Right cardiac atrium (tissue), 5 donors: ENCODE measurements at regions not wholly inside any gene's neighbourhood (a gene's known extent, or its start where the extent isn't known, plus 50 kb on each side); places are given as distances from the start of the nearest gene placed in this dataset.

Experiments used
- ATAC-seq, 2 donors: fragments of 200-7000 bp; cut with Tn5 transposase; one replicate each; pipeline versions ENCODE4 v1.8.0 to v1.9.1; 2020; ENCODE audit warnings: moderate library complexity in 2 of 2, mild to moderate bottlenecking in 1 of 2
- DNase-seq, 3 donors: peaks; one replicate each; pipeline ENCODE4 v3.0.0-alpha.2; 2020
- H3K27ac ChIP-seq: one replicate; pipeline ENCODE4 v1.5.1; 2013; ENCODE audit warnings: mild to moderate bottlenecking, low read length, control low read depth, moderate library complexity
- H3K27me3 ChIP-seq: one replicate; pipeline ENCODE4 v1.6.1; 2013; ENCODE audit not compliant: control insufficient read depth, insufficient read depth
- H3K4me1 ChIP-seq: one replicate; pipeline ENCODE4 v1.6.1; 2013; ENCODE audit warnings: low read length; ENCODE audit not compliant: control insufficient read depth, insufficient read depth
- H3K4me3 ChIP-seq: one replicate; pipeline ENCODE4 v1.5.1; 2013; ENCODE audit warnings: low read length, control low read depth
- H3K9me3 ChIP-seq: one replicate; pipeline ENCODE4 v1.6.1; 2013; ENCODE audit warnings: low read length; ENCODE audit not compliant: control insufficient read depth
- WGBS: extraction: QIAGEN DNeasy Blood & Tissue Kit; methylation state at CpG from one replicate; pipeline ENCODE4 v1.1.7; 2013; 5-methylcytosine and 5-hydroxymethylcytosine counted together
- intact Hi-C, 4 donors: fragments of 100-400 bp; cut with DNase I; formaldehyde crosslinking; loops; one replicate each; pipeline versions ENCODE4 v1.11.0 to v1.14.0; 2022 to 2023
- donor health status: healthy with polysubstance abuse.
- donor health status: DM: no; HTN: yes; CAD: no.
- donor health status: DM: no; HTN: no; CAD: no.
- donor health status: DM: no; HTN: yes; CAD: no; lungs with severe emphysema.
- donor health status: DM: yes; HTN: yes; CAD: no.

DNA sequence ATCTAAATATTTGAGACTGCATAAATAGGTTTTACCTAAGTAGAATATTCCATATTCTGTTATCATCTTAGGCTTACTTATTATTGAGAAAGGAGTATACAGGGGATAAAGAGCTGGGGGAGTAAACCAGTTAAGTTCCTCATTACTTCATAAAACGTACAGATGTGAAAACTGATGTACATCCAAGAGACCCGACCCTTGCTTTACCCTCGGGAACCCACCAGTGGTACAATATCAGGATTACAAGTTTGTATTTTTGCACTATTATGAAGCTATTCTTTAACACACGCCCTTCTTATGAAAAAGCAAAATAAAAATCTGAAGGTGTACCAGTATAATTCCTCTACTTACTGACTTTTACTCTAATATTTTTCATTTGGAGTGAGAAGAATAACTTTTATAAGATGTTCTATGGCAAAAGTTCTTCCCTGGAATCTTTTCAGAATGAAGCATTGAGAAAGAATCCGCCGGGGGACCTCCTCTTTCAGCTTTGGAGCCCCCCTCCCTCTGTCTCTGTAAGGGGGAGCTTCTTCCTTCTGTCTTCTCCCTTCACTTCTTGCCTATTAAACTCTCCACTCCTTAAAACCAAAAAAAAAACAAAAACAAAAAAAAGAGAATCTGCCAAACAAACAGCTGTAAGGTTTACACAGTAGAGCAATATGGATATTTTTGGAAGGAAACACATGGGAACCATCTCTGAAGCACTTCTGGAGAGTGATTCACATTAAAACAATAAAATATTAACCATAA, 550.0 kb downstream of the TNS3 start:
- DNase-seq (no peak), ATAC-seq (no peak)
- Histone ChIP-seq H3K4me3 (no peak overlapping the region), H3K27ac (no peak overlapping the region), H3K9me3 (no peaks in the 10 kb centered on the region), H3K27me3 (no peaks in the 10 kb centered on the region), H3K4me1 (no peaks in the 10 kb centered on the region)
- intact Hi-C loops, result no loop called here
- WGBS, result 57% methylated on average over 6 of the region's 6 CpGs

- Histone ChIP-seq H3K27ac (no peak overlapping the region), H3K4me3 (no peak overlapping the region), H3K9me3 (no peaks in the 10 kb centered on the region), H3K4me1 (no peaks in the 10 kb centered on the region), H3K27me3 (no peaks in the 10 kb centered on the region)
- no peak for ATAC-seq
- WGBS, result 85% methylated on average over 3 of the region's 3 CpGs
- intact Hi-C loops, result no loop called here
- DNase-seq, result no peak
These were observed 553.6 kb downstream of the TNS3 start for GRCh38 chr7:47028284-47028683.

DNA sequence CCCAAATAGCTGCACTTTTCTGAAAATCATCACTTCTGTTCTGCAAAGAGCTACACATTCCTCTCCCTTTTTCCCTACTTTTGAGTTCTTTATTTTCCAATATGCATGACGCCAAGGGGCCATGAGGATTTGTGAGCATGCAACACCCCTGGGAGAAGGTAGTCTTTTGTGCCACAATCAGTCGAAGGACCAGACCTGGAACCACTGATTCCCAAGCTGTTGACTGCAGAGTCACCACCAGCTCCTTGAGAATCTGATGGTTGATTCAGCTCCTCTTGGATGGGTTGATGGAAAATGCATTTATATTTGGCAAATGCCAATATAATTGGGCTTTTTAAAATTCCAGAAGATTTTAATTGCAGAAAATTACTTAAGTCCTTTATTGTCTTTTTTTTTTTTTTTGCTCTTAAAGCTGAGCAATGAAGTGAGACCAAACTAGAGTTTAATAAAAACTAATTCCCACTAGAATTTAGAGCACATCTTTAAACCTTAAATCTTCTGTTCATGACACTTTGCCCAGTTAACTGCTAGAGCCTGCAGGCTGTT, 554.1 kb downstream of the TNS3 start:
- Histone ChIP-seq H3K27ac (no peak overlapping the region), H3K27me3 (no peaks in the 10 kb centered on the region), H3K4me1 (no peaks in the 10 kb centered on the region), H3K4me3 (no peak overlapping the region), H3K9me3 (no peaks in the 10 kb centered on the region)
- ATAC-seq (no peak), DNase-seq (no peak)
- intact Hi-C loops, result no loop called here
- whole genome bisulfite sequencing, result 75% methylated on average over 2 of the region's 2 CpGs

- H3K4me3 ChIP-seq, result no peak overlapping the region
- peak in 1 of 3 donors; percentile 55 for DNase-seq
- H3K27ac ChIP-seq, result no peak overlapping the region
- intact Hi-C loops, result no loop called here
- H3K4me1 ChIP-seq, result no peaks in the 10 kb centered on the region
- no peaks in the 10 kb centered on the region for H3K9me3 ChIP-seq
- WGBS, result 39% methylated on average over 5 of the region's 5 CpGs
- peak in 1 of 2 donors; percentile 33 for ATAC-seq
- H3K27me3 ChIP-seq, result no peaks in the 10 kb centered on the region
These were observed 555.0 kb downstream of the TNS3 start for GRCh38 chr7:47026780-47027361.

- Histone ChIP-seq H3K27me3 (no peaks in the 10 kb centered on the region), H3K4me1 (no peaks in the 10 kb centered on the region), H3K9me3 (no peaks in the 10 kb centered on the region), H3K27ac (no peak overlapping the region), H3K4me3 (no peak overlapping the region)
- WGBS, result 56% methylated on average over 4 of the region's 4 CpGs
- DNase-seq (no peak), ATAC-seq (no peak)
- intact Hi-C loops, result no loop called here
These were observed 556.9 kb downstream of the TNS3 start for GRCh38 chr7:47024991-47025390.

- H3K4me3 ChIP-seq, result no peak overlapping the region
- H3K9me3 ChIP-seq, result no peaks in the 10 kb centered on the region
- H3K27ac ChIP-seq, result no peak overlapping the region
- ATAC-seq, result no peak
- no peaks in the 10 kb centered on the region for H3K27me3 ChIP-seq
- whole genome bisulfite sequencing, result 93% methylated on average over 1 of the region's 1 CpG
- H3K4me1 ChIP-seq, result no peaks in the 10 kb centered on the region
- intact Hi-C loops, result no loop called here
- no peak for DNase-seq
These were observed 573.5 kb downstream of the TNS3 start for GRCh38 chr7:47008461-47008860.

DNA sequence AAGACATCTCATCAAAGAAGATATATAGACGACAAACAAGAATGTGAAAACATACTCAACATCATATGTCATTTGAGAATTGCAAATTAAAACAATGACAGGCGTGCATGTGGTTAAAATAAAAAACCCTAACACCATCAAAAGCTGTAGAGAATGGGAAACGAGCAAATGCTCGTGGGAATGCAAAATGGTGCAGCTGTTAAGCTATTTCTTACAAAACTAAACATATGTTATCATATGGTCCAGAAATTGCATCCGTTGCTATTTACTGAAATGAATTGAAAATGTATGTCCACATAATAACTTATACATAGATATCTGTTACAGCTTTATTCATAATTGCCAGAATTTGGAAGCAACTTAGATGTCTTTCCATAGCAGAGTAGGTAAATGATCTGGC, 574.4 kb downstream of the TNS3 start:
- Histone ChIP-seq H3K9me3 (no peaks in the 10 kb centered on the region), H3K4me3 (no peak overlapping the region), H3K4me1 (no peaks in the 10 kb centered on the region), H3K27me3 (no peaks in the 10 kb centered on the region), H3K27ac (no peak overlapping the region)
- no peak for DNase-seq
- no peak for ATAC-seq
- 66% methylated on average over 5 of the region's 5 CpGs for WGBS
- intact Hi-C loops, result no loop called here

DNA sequence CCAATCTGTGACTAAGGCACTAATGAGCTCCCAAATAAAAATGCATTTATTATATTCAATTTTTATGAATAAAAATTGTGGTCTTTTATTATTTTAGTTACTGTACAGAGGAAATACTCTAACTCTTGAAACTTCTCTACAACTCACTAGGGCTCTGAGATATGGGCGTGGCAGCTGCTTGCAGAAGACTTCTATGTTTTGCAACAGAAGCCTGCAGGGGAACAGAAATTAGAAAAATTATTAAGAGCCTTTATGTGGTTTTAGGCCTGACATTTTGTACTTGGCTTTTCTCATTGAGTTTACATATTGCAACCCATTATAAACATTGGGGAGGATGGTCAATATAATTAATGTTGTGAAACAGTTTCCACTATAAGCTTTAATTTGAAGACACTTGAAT, 581.4 kb downstream of the TNS3 start:
- ATAC-seq (no peak), DNase-seq (peak in 1 of 3 donors; percentile 34)
- no peak overlapping the region for H3K27ac ChIP-seq
- no peaks in the 10 kb centered on the region for H3K9me3 ChIP-seq
- H3K27me3 ChIP-seq, result no peaks in the 10 kb centered on the region
- WGBS, result 80% methylated on average over 1 of the region's 1 CpG
- intact Hi-C loops, result no loop called here
- no peak overlapping the region for H3K4me3 ChIP-seq
- H3K4me1 ChIP-seq, result no peaks in the 10 kb centered on the region

GRCh38 chr7:46999866-47000265, 582.0 kb downstream of the TNS3 start:
- intact Hi-C loops, result no loop called here
- ATAC-seq (no peak), DNase-seq (no peak)
- Histone ChIP-seq H3K4me1 (no peaks in the 10 kb centered on the region), H3K27me3 (no peaks in the 10 kb centered on the region), H3K9me3 (no peaks in the 10 kb centered on the region), H3K27ac (no peak overlapping the region), H3K4me3 (no peak overlapping the region)

DNA sequence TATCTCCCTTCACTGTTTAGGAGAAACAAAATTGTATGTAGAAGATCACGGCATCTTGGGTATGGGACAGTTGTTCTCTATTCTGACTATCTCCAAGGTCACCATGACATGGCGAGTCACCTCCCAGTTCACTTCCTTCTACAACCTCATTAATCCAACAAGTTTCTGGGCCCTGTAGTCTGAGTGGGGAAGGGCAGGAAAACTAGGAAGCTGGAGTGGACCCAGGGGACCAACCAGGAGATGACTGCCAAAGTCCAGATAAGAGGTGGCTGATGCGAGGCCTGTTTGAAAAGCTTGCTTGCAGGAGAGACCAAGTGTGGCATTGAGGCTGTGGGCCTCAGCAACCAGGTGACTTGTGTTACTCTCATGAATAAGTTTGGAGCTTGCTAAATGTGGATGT, 584.9 kb downstream of the TNS3 start:
- ATAC-seq (peak; percentile 47 to 65), DNase-seq (peak; percentile 13 to 59 (median 44))
- WGBS, result 56% methylated on average over 3 of the region's 3 CpGs
- no peaks in the 10 kb centered on the region for H3K4me1 ChIP-seq
- no peaks in the 10 kb centered on the region for H3K27me3 ChIP-seq
- no peak overlapping the region for H3K4me3 ChIP-seq
- no peak overlapping the region for H3K27ac ChIP-seq
- intact Hi-C loops, result no loop called here
- no peaks in the 10 kb centered on the region for H3K9me3 ChIP-seq

GRCh38 chr7:46993396-46993795, 588.5 kb downstream of the TNS3 start:
- Histone ChIP-seq H3K27ac (no peak overlapping the region), H3K9me3 (no peaks in the 10 kb centered on the region), H3K27me3 (no peaks in the 10 kb centered on the region), H3K4me1 (no peaks in the 10 kb centered on the region), H3K4me3 (no peak overlapping the region)
- intact Hi-C loops, result no loop called here
- WGBS, result 39% methylated on average over 3 of the region's 3 CpGs
- ATAC-seq (peak in 1 of 2 donors; percentile 33), DNase-seq (peak in 2 of 3 donors; percentile 29 to 40)
